ENCODE measurements at regions not wholly inside any gene's neighbourhood (a gene's known extent, or its start where the extent isn't known, plus 50 kb on each side); places are given as distances from the start of the nearest gene placed in this dataset.

DNA sequence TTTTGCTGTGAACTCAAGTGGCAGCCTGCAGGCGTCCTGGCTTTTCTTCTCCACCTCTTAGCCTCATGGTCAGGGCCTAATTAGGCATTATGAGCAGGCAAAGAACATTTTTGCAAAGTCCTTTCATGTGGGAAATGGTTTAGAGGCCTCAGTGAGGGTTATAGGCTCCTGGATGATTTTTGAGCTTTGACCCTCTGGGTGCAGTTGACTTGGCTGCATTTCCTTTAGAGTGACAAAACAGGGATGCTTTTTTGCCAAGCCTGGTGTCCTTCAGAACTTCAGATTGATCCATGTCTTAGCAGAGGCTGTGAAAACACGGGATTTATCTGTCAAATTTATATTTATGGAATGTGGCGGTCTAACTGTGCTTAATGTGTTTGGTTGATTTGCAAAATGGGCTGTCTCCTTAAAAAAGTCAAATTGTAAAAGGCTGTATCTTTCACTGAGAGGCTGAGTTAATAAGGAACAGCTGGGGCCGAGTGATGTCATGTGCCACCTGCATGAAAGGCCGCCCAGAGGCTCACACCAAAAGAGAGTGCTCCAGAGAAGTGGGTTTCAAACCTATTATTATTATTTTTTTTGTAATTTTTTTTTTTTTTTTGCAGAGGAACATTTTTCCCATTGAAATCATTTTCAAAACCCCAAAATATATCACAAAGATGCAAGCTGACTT, 192.2 kb upstream of the ARX start:
- TF ChIP-seq, protein P1, sequence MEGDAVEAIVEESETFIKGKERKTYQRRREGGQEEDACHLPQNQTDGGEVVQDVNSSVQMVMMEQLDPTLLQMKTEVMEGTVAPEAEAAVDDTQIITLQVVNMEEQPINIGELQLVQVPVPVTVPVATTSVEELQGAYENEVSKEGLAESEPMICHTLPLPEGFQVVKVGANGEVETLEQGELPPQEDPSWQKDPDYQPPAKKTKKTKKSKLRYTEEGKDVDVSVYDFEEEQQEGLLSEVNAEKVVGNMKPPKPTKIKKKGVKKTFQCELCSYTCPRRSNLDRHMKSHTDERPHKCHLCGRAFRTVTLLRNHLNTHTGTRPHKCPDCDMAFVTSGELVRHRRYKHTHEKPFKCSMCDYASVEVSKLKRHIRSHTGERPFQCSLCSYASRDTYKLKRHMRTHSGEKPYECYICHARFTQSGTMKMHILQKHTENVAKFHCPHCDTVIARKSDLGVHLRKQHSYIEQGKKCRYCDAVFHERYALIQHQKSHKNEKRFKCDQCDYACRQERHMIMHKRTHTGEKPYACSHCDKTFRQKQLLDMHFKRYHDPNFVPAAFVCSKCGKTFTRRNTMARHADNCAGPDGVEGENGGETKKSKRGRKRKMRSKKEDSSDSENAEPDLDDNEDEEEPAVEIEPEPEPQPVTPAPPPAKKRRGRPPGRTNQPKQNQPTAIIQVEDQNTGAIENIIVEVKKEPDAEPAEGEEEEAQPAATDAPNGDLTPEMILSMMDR (IDR thresholded peaks at IDR 0.05) = no peak
- no peak for TF ChIP-seq POLR2A (IDR thresholded peaks at IDR 0.05)
